Fibroblast of skin of left biceps (primary cell): ENCODE measurements at regions not wholly inside any gene's neighbourhood (a gene's known extent, or its start where the extent isn't known, plus 50 kb on each side); places are given as distances from the start of the nearest gene placed in this dataset.

ENCODE experiments used
- DNase-seq, 2 experiments: peaks; one replicate each; pipeline ENCODE4 v3.0.0-alpha.2; 2013; ENCODE audit warnings: low read depth in 2 of 2

DNA sequence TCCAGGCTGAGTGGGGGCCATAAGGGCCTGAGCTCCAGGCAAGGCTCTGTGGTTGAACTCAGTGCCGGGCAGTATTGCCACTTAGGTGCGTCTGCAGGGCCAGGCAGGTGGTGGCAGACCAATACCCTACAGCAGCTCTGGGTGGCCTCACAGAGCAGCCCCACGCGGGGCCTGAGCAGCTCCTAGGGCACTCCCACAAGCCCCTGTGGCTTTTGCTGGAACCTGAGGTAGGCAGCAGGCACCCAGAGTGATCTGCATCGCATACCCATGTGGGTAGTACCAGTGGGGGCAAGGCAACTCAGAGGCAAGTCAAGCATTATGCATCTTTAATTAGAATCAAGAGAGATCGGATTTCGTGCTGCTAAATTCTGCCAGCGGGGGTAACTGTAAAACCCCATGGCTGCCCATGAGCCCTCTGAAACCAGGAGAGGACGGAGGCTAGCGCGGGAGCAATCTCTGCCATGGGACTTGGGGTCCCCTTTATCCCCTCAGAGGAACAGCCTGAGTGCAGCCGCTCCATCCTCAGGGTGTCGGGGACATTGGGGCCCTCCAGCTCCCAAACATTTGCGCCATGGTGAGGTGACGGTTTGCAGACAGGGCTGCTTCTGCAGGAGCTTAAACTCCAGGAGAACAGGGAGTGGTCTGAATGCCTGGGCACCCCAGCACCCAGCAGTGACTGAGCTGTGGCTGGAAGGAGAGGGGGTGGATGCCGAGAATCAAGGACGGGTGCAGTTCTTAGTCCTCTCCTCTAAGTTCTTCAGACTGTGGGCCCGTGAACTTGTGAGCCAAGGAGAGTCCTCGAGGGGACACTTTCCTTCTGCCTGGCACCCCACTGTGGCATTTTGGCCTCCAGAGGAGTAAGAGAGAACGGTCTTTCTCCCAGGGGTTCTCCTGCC lies 62.4 kb upstream of the PCSK6 start:
- no peak for DNase-seq

GRCh38 chr15:101550124-101550523 lies 60.6 kb upstream of the PCSK6 start:
- no peak for DNase-seq

DNA sequence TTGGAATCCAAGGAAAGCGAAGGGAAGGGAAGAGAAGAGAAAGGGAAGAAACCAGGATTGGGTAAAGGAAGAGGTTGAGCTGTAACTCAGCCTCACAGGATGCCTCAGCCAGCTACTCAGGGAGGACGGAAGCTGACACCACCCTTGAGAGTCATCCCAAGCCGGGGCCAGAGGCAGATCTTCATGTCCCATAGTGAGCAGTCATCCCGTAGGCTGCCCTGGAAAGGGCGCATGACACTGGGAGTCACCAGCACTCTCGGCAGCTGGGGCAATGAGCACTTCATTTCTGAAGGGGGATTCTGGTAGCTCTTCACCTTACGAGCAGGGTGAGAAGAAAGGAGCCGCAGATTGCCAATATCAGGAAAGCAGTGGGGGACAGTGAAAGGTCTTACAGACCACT lies 60.1 kb upstream of the PCSK6 start:
- DNase-seq: no peak

- no peak for DNase-seq
Measured at GRCh38 chr15:101547737-101548136, 58.2 kb upstream of the PCSK6 start.

GRCh38 chr15:101545548-101546505 lies 56.3 kb upstream of the PCSK6 start:
- DNase-seq: no peak

GRCh38 chr15:101544613-101544945 lies 55.1 kb upstream of the PCSK6 start:
- DNase-seq: no peak

DNA sequence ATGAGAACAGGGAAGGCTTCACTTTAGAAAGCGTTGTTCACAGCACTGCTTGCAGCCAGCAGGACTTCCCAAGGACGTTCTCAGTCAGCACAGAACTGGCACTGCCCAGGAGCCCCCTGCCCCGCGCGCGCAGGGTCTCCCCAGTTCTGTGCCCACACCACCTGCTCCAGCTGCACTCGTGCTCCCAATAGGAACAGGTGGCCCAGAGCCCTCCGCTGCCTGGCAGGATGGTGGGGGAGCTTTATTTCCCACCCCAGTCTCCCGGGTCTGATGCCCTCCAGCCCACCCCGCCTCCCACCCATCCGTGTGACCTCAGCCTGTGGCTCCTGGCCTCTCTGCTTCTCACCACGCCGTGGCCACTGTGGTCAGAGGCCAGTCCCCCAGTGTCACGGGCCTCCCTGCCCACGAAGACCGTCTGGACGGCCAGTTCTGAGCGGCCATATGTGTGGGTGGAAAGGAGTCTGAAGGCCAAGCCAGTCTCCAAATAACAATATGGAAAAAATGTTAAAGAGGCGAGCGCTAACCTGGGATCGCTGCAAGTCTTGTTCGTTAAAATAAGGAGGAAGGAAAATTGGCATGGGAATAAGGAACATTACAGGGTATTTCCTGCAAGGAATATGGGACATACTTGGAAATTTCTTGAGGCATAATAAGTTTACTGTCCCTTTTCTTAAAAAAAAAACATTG lies 54.6 kb upstream of the PCSK6 start:
- no peak for DNase-seq

GRCh38 chr15:101543431-101543830 lies 53.9 kb upstream of the PCSK6 start:
- DNase-seq: no peak

DNA sequence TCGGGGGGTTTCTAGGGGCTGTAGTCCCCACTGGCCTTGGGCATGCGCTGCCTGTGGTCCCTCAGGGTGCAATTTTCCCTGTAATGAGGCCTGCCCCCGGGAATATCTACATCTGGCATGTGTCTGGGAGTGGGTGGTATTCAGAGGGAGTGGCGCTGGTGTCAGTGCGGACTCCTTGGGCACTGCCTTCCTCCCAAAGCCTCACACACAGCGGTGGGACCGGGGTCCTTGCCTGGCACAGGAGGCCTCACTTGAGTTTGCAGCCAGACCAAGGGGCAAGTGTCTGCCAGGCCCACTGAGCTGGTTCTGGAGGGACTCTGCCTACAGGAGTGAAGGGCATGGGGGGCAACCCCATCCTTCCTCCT lies 53.5 kb upstream of the PCSK6 start:
- DNase-seq: no peak

- DNase-seq: no peak
Measured at GRCh38 chr15:101542306-101543025, 53.0 kb upstream of the PCSK6 start.

- DNase-seq: no peak
Measured at GRCh38 chr15:101541501-101542292, 52.2 kb upstream of the PCSK6 start.

DNA sequence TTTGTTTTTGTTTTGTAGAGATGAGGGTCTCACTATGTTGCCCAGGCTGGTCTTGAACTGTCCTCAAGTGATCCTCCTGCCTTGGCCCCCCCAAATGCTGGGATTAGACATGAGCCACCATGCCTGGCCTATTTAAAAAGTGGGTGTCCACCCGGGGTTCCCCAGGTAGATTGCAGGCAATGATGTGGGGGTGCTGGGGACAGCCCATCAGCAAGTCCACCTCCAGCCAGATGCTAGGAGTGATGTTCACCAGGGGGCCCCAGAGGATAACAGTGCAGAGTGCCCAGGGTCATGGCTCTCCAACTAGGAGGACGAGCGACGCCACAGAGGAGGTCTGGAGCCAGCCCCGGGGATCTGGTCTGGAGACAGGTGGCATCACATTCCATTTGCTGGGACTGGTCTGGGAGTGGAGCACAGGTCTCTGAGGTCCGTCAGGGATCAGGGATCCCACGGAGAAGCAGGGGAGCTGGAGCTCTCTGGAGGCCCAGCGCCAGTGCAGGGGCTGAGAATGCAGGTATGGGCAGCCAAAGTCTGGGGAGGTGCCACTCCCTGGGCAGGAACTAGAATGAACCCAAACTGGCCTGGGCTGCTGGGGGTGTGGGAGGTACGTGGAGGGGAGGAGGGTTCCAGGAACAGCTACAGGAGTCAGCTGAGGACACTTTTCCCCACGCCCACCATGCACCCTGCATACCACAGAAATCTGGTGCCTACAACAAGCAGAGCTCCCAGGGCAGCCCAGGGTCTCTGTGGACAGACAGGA lies 51.2 kb upstream of the PCSK6 start:
- DNase-seq: no peak

- DNase-seq: no peak
Measured at GRCh38 chr15:101539930-101540329, 50.4 kb upstream of the PCSK6 start.

GRCh38 chr15:101539492-101539891 lies 50.0 kb upstream of the PCSK6 start:
- DNase-seq: no peak
